Iris pigment epithelial cell (primary cell): ENCODE measurements at regions not wholly inside any gene's neighbourhood (a gene's known extent, or its start where the extent isn't known, plus 50 kb on each side); places are given as distances from the start of the nearest gene placed in this dataset.

Experiments used
- DNase-seq: peaks from one replicate; pipeline ENCODE4 v3.0.0-alpha.2; 2011; ENCODE audit warnings: low read depth

GRCh38 chr2:8004250-8004681 lies 677.6 kb upstream of the ID2 start:
- peak; percentile 32 for DNase-seq

GRCh38 chr2:8006181-8006580 lies 675.7 kb upstream of the ID2 start:
- DNase-seq = no peak

- no peak for DNase-seq
These were observed 675.2 kb upstream of the ID2 start for GRCh38 chr2:8006626-8007025.

GRCh38 chr2:8009010-8009597 lies 672.8 kb upstream of the ID2 start:
- no peak for DNase-seq

DNA sequence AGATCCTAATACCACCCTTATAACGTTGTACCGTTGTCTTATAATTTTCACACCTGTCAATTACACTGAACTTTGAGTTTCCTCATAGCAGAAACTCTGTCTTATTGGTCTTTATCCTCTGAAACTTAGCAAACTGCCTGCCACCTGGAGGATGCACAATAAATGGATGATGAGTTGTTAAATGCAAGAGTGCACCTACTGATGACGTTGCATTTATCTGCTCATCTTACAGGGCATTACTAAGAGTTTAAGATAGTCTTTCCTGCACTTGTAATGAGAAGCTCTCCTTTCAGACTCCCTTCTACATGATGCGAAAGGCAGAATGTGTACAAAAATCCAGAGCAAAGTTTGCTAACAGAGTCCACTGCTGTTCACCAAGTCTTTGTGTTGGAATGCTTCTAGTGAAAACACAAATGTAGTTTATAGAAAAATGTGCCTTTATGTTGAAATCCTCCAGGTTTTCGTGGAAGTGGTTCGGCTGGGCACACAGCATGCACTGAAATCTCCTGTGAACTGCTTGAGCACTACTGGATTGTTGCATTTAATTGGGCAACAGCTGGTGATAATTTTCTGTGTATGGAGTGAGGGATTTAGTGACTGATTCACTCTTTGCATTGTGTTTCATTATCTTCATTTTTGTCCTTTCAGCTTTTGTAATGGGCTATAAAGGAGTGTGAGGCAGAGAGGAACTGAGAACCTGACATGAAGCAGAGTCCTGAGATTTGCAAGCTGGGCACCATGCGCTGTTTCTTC lies 665.8 kb upstream of the ID2 start:
- DNase-seq = no peak

- no peak for DNase-seq
These were observed 665.2 kb upstream of the ID2 start for GRCh38 chr2:8016688-8017087.

- DNase-seq = no peak
These were observed 662.9 kb upstream of the ID2 start for GRCh38 chr2:8018956-8019355.

DNA sequence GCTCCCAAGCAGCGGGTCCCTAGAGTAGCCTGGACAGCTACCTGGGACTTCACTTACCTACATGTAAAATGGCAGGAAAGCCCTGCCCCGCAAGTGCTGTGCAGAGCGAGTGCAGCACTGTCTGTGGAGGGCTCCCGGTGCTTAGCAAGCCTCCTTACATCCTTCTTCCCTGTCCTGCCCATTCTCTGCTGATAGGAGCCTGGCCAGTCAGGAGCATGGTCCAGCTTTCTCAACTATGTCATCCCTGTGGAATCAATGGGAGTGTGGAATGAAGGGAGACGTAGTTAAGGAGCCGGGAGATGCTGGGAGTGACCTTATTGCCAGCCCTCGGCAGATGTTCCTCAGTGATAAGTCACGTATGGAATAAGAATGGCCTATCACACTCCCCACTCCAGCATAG lies 661.9 kb upstream of the ID2 start:
- no peak for DNase-seq

DNA sequence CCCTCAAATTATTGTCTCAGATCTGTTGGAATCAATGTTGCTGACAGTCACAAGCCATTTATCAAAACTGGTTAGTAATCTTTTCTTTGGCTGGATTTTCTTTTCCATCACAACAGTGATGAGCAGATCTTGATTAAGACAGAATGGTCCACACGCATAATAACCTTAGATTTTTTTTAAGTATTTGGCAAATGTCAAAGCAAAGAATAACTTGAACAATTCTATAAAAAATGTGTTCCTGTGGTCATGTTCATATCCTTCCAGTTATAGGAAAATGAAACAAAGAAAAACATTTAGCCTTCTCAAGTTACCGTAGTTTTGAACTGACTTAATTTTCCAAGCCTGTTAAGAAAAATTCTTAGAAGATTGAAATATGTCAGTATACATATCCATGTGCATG lies 659.9 kb upstream of the ID2 start:
- no peak for DNase-seq

DNA sequence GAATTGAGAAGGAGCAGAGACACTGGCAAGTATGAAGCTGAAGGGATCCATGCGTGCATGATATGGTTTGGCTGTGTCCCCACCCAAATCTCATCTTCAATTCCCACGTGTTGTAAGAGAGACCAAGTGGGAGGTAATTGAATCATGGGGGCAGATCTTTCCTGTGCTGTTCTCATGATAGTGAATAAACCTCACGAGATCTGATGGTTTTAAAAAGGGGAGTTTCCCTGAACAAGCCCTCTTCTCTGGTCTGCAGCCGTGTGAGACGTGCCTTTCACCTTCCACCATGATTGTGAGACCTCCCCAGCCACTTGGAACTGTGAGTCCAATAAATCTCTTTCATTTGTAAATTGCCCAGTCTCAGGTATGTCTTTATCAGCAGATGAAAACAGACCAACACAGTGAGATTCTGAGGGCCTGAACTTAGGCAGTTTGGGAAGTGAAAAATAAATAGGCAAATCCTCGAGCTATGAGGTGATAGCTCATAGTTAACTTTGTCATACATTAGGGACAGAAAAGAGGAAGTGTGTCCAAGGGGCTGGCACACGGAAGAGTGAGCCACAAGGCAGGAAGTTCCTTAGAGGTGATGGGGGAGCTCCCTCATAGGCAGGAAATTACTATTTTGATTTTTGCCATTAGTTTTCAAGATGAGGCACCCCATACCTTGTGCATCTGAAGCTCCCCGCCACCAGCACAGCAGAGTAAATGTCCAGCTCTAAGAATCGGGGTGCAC lies 658.8 kb upstream of the ID2 start:
- no peak for DNase-seq

DNA sequence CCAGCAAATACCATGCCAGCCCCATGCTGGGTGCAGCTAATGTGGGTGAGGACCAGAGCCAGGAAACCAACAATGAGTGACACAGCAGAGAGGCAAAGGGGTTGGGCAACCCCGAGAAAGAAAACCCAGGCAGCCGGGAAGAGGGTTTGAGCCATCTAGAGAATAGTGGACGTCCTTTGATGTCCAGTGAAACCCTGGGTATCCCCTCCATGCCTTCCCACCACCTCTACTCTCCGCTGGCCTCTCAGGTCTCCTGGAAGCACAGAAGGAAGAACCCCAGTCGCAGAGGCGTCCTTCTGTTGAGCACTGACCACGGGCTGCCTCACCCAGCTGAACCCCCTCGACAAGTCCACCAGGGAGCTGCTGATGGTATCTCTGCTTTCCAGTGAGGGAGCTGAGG lies 657.4 kb upstream of the ID2 start:
- DNase-seq = no peak

DNA sequence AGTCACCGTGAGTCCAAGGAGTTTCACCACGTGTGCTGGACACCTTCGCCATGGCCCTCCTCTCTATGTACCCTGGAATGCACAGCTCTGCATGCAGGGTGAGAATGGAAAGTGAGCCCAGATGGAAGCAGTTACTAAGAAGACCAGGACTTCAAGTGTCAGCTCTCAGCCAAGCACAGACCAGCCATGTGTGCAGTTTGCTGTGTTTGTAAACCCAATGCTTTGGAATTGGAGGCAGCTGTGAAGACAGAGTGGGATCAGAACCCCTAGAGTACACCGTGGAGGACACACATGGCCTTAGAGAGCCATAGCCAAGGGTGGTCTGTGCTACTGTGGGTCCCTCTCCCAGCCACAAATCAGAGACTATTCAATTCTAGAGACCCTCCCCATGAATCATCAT lies 655.5 kb upstream of the ID2 start:
- DNase-seq = no peak

DNA sequence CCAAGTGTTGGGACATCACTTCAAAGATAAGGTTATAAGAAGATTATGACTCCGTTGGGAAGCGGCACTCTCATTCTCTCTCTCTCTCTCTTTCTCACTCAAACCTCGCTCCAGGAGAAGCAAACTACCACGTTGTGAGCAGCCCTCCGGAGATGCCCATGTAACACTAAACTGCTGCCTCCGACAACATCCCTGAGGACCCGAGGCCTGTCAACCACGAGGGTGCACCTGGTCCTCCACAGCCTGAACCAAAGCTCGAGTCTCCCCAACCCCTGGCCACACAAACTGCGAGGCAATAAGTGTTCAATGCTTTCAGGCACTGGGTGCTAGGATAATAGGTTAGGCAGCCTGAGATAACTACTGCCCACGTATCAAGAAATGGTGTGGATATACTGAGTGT lies 654.5 kb upstream of the ID2 start:
- DNase-seq = no peak

- DNase-seq = no peak
These were observed 653.8 kb upstream of the ID2 start for GRCh38 chr2:8028036-8028435.

DNA sequence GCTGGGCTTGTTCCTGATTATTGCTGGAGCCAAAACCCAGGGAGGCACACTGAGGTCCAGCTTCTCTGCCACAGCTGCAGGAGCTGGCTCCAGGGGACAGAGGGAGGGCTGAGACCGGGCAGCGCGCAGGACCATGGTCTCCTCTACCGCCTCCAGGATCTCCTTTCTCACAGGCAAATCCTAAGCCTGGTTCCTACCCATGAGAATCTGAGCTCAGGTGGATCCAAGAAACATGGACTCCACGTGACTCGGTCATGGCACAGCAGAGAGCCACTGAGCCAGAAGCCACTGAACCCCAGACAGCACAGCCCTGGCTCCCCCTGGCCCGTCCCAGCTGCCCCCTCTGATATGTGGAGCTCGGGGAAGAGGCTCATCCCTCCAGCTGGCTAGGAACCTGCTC lies 653.4 kb upstream of the ID2 start:
- no peak for DNase-seq

DNA sequence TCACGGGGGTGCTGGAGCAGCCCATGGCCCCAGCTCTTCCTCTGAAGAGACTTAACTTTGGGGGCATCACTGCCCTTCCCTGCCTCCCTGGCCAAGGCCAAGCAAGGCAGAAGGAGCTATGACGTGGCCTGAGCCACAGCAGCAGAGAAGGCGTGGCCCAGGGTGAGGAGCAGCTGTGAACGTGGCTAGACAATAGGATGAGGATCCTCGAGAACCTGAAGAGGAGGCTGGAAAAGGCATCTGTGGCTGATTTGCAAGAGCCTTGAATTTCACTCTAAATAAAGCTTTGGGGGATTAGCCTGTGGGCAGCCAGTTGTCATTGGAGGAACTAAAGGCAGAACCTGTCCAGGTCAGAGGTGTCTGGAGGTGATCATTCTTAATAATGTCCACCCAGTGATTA lies 652.9 kb upstream of the ID2 start:
- no peak for DNase-seq

- no peak for DNase-seq
These were observed 651.1 kb upstream of the ID2 start for GRCh38 chr2:8030573-8031303.

DNA sequence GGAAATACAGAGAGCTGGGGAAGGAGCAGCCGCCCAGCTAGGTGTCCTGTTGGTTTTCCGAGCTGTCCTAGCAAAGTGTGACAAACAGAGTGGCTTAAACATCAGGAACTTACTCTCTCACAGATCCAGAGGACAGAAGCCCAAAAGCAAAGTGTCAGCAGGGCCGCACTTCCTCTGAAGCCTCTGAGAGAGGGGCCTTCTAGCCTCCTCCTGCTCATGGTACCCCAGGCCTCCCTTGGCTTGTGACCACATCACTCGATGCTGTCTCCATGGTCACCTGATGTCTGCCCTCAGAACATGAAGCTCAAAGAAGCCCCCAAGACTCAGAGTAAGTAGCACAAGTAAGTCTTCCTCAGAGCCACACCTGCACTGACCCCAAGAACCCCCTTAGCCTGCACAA lies 650.5 kb upstream of the ID2 start:
- no peak for DNase-seq

DNA sequence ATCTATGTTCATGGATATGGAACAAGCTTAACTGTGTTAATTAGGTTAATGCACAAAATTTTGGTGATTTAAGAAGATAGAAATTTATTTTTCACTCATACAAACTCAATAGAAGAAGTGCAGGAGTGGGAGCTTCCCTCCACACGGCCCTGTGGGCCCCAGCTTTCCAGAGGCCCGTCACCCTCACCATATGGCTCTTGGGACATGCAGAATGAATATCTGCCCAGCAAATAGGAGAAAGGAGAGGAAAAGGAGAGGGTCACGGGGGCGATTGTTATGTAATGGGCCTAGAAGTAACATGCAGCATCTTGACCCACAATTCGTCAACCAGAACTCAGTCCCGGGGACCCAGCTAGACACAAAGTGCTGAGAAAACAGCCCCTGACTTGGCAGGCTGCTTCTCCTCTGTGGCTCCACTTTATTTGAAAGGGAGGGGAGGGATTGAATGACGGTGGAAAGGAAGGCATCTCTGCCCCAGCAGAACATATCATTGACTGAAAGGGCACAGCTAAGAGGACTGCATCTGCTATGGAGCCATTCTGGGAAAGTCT lies 648.2 kb upstream of the ID2 start:
- DNase-seq = no peak

GRCh38 chr2:8036366-8036765 lies 645.5 kb upstream of the ID2 start:
- DNase-seq = no peak

- no peak for DNase-seq
These were observed 642.1 kb upstream of the ID2 start for GRCh38 chr2:8039732-8040131.

DNA sequence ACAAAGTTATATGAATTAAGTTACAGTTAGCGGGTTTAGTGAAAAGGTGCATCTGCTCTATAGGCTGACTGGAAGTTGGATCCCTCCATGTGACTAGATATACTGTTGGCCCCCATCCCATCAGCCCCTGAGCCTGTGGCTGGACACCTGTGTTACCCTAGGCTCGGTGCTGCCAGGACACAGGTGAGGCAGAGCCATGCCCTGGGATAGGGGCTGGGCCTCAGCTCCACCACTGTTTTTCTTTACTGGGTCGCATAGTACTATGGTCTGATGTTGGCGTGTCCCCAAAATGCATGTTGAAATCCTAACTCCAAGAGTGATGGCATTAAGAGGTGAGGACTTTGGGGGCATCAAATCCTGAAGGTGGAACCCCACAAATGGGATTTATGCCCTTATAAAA lies 638.6 kb upstream of the ID2 start:
- DNase-seq = no peak
